DND-41 (cell line): ENCODE measurements at regions not wholly inside any gene's neighbourhood (a gene's known extent, or its start where the extent isn't known, plus 50 kb on each side); places are given as distances from the start of the nearest gene placed in this dataset.

Experiments
- CTCF ChIP-seq: IDR thresholded peaks from 2 replicates; pipeline ENCODE4 v1.5.1; 2012; ENCODE audit warnings: borderline replicate concordance, low read length, moderate library complexity, mild to moderate bottlenecking; ENCODE audit not compliant: poor library complexity, severe bottlenecking; ENCODE audit errors: extremely low read depth
- EZH2 ChIP-seq: IDR thresholded peaks from 3 replicates; pipeline ENCODE4 v1.6.1; 2012; ENCODE audit warnings: borderline replicate concordance, low read depth, mild to moderate bottlenecking, moderate library complexity, low read length, inconsistent platforms; ENCODE audit not compliant: severe bottlenecking

- no peak for TF ChIP-seq CTCF
- no peak for TF ChIP-seq EZH2
Measured at GRCh38 chr19:30313353-30313750, 58.8 kb upstream of the ZNF536 start.
